Memory B cell (primary cell): ENCODE measurements at regions not wholly inside any gene's neighbourhood (a gene's known extent, or its start where the extent isn't known, plus 50 kb on each side); places are given as distances from the start of the nearest gene placed in this dataset.

Source experiments
- ATAC-seq: fragments of 150-1000 bp; cut with Tn5 transposase; 2 replicates; pipeline ENCODE4 v1.10.0; 2021; ENCODE audit warnings: low read depth, mild to moderate bottlenecking, moderate library complexity
- DNase-seq, 2 donors: peaks; one replicate each; pipeline ENCODE4 v3.0.0; 2022; ENCODE audit warnings: low spot score in 2 of 2
- H3K27ac Mint-ChIP-seq: one replicate; pipeline ENCODE4 v1.8.0; 2022; ENCODE audit warnings: mild to moderate bottlenecking, moderate library complexity, mixed read lengths
- H3K27me3 Mint-ChIP-seq: one replicate; pipeline ENCODE4 v1.8.0; 2022; ENCODE audit warnings: mixed read lengths
- H3K36me3 Mint-ChIP-seq: one replicate; pipeline ENCODE4 v1.8.0; 2022; ENCODE audit warnings: mild to moderate bottlenecking, mixed read lengths
- H3K4me1 Mint-ChIP-seq: one replicate; pipeline ENCODE4 v1.8.0; 2022; ENCODE audit warnings: mixed read lengths
- H3K4me3 Mint-ChIP-seq: one replicate; pipeline ENCODE4 v1.8.0; 2022; ENCODE audit warnings: mild to moderate bottlenecking, moderate library complexity, mixed read lengths
- H3K9me3 Mint-ChIP-seq: one replicate; pipeline ENCODE4 v1.8.0; 2022; ENCODE audit warnings: mixed read lengths

DNA sequence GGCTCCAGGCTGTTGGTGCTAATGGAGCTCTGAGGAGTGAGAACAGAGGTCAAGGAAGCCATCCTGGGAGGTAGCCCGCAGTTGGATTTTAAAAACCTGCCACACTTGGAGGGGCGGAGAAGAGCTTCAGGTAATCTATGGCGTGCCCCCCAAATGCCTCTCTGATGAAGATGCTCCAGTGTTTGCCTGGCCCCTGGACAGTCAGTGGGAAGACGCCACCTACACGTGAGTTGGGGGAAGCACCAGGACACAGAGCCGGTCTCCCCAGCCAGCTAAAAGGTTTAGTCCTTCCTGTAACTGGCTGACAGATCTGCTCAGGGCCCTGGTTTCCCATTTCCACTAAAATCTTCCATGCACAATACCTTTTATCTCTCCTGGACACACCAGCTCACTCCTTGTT, 225.0 kb downstream of the TTC32 start:
- ATAC-seq = no peak
- Mint-ChIP-seq H3K27me3 (peaks cover 4% of the 10 kb centered on the region), H3K27ac (no peak overlapping the region), H3K4me3 (no peak overlapping the region), H3K36me3 (no peaks in the 10 kb centered on the region), H3K4me1 (no peaks in the 10 kb centered on the region), H3K9me3 (no peaks in the 10 kb centered on the region)
- no peak for DNase-seq

DNA sequence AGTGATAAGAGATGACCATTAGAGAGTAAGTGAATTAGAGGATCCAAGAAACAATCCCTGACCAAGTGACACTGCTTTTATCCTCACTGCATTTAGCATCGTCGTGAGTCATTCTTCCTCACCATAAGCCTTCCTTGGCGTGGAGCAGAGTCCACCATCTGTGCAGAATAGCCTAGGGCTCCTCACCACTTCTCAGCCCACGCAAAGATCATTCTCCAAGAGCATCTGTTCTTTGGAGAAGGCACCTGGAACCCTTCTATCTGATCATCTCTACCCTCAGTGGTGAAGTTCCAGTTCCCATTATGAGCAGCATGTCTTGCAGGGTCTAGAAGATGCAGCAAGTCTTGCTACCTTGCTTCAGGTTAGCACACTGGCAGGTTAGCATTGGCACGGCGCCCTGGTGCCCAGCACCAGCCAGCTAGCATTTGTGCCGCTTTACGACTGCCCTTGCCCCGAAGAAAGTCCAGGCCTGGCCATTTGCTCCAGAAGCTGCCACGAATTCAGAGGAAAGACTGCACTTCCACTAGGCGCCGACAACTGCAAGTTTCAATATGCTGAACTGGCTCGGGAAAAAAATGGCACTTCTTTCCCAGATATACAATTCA, 225.8 kb downstream of the TTC32 start:
- H3K27me3 Mint-ChIP-seq = peaks cover 5% of the 10 kb centered on the region
- no peak for ATAC-seq
- H3K4me1 Mint-ChIP-seq = no peaks in the 10 kb centered on the region
- H3K4me3 Mint-ChIP-seq = no peak overlapping the region
- H3K27ac Mint-ChIP-seq = no peak overlapping the region
- DNase-seq = no peak
- H3K36me3 Mint-ChIP-seq = no peaks in the 10 kb centered on the region
- no peaks in the 10 kb centered on the region for H3K9me3 Mint-ChIP-seq

DNA sequence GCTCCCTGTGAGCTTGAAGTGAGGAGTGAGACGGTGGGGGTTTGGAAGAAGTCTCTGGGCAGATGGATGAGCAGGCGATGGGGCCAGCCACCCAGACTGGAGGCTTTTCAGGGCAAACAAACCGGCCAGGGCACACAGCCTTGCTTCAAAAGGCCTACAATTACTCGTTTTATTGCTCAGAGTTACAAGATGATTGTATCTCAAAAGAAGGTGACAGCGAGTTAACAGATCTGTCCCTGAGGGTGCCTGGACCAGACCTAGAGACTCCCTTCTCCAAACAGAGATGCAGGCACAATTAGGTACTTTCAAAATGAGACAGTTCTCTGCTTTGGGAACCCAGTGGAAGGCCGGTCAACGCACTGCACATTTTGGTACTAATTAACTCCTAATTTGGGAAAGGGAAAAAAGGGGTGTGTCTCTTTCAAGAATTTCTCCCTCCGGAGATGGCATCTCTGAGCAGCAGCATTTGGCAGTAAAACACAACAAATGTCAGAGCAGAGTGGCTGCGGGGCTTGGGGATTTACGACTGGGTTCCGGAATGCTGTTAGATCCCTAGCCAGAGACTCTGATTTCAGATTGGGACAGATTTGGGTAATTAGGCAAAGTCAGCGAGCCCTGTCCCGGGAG, 226.7 kb downstream of the TTC32 start:
- no peaks in the 10 kb centered on the region for H3K4me1 Mint-ChIP-seq
- DNase-seq (no peak), ATAC-seq (no peak)
- H3K27me3 Mint-ChIP-seq = peaks cover 5% of the 10 kb centered on the region
- H3K9me3 Mint-ChIP-seq = no peaks in the 10 kb centered on the region
- no peaks in the 10 kb centered on the region for H3K36me3 Mint-ChIP-seq
- no peak overlapping the region for H3K4me3 Mint-ChIP-seq
- no peak overlapping the region for H3K27ac Mint-ChIP-seq

DNA sequence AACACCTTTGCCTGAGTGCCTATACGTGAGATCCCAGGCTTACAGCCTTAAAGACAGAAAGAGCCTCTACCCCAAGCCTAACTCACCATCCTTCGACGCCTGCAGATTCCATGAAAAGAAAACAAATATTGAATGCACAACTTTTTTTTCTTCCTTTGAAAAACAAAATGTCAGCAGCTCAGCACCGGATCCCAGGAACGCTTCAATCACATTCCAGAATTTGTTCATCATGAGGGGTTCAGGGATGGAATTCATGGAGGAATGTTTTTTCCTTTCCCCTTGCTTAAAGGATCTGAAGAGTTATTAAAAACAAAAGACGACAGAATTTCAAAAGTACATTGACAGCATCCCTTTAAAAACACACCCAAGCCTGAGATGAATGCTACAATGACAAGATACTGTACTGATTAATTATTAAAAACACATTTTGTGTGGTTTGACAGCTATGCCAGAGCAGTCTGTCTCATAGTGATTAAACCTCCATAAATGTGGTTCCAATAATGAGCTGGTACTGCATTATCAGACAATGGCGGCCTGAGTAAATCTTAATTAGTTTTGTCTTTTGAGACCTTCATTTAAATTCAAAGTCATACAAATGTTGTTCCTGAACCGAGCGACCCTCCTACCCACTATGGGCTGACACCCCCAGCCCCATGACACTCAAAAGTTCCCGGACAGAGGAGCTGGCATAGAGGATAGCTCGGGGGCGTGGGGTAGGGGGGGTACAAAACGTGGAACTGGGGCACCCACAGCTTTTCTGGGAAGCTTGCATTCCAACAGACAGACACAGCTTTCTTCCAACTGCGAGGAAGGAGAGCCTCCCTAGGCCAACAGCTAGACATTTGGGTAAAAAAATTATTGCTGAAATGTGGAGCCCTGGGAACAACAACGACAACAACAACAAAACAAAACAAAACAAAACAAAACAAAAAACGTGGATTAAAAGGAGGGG, 227.5 kb downstream of the TTC32 start:
- ATAC-seq = no peak
- H3K4me3 Mint-ChIP-seq = no peak overlapping the region

DNA sequence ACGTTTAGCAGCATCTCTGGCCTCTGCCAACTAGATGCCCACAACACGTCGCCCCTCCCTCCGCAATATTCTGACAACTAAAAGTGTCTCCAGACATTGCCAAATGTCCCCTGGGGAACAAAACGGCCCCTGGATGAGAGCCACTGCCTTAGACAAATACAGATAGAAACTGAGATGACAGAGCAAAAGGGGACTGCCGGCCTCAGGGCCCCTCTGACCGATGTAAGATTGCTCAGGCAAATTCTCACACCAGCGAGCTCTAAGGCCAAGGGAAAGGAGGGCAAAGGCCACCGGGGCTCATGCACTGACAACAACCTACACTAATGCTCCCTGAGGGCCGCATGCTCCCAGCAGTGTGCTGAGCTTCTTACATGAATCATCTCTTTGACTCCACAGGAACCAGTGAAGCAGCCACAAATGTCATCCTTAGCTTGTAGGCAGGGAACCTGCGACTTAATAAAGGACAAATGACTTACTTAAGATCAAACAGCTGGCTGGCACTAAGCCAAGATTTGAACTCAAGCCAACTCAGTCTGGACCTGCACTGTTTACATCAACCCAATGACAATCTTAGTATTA, 228.5 kb downstream of the TTC32 start:
- DNase-seq (no peak), ATAC-seq (no peak)
- Mint-ChIP-seq H3K36me3 (no peaks in the 10 kb centered on the region), H3K9me3 (no peaks in the 10 kb centered on the region), H3K27me3 (peaks cover 10% of the 10 kb centered on the region), H3K4me1 (no peaks in the 10 kb centered on the region), H3K4me3 (no peak overlapping the region), H3K27ac (no peak overlapping the region)

More for the DNA sequence above, 227.5 kb downstream of the TTC32 start:
- H3K36me3 Mint-ChIP-seq = no peaks in the 10 kb centered on the region
- peaks cover 8% of the 10 kb centered on the region for H3K27me3 Mint-ChIP-seq
- no peak for DNase-seq
- no peaks in the 10 kb centered on the region for H3K4me1 Mint-ChIP-seq
- no peaks in the 10 kb centered on the region for H3K9me3 Mint-ChIP-seq
- no peak overlapping the region for H3K27ac Mint-ChIP-seq

DNA sequence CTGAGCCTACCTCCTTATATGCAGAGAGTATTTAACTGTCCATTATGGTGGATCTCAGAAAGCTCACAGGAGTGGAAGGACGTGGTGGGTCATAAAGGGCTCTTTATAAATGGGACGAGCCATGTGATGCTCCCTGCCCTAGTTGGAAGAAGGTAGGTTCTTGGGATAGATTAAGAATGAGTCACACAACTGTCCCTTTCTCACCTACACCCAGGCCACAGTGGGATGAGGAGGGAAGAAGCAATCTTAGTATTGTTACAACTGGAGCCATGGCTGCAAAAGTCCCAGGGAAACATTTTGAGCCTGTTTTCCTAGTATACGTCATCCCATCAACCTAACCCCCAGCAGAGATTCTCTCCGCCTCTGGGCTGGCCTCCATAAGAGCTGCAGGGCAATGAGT, 229.9 kb downstream of the TTC32 start:
- Mint-ChIP-seq H3K27me3 (peaks cover 6% of the 10 kb centered on the region), H3K36me3 (no peaks in the 10 kb centered on the region), H3K27ac (no peak overlapping the region), H3K4me1 (no peaks in the 10 kb centered on the region), H3K9me3 (no peaks in the 10 kb centered on the region), H3K4me3 (no peak overlapping the region)
- DNase-seq (no peak), ATAC-seq (no peak)

DNA sequence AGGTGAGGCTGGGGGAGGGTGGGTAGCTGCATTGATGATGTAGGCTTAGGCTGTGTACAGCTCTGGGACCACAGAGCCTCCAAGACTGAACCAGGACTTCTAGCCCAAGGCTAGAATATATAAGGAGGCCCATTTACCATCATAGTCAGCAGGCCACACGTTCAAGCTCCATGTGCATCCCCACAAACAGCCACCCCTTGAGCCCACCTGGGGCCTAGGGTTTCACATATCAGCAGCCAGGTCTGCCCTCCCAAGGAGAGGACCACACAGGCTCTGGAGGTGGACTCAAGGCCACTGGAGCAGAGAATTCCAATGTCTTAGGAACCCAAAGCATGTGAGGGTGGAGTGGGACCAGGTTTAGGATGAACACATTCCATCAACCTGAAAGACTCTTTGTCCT, 230.5 kb downstream of the TTC32 start:
- ATAC-seq = no peak
- H3K36me3 Mint-ChIP-seq = no peaks in the 10 kb centered on the region
- H3K4me1 Mint-ChIP-seq = no peaks in the 10 kb centered on the region
- no peak for DNase-seq
- no peak overlapping the region for H3K27ac Mint-ChIP-seq
- H3K27me3 Mint-ChIP-seq = peaks cover 6% of the 10 kb centered on the region
- no peaks in the 10 kb centered on the region for H3K9me3 Mint-ChIP-seq
- H3K4me3 Mint-ChIP-seq = no peak overlapping the region

DNA sequence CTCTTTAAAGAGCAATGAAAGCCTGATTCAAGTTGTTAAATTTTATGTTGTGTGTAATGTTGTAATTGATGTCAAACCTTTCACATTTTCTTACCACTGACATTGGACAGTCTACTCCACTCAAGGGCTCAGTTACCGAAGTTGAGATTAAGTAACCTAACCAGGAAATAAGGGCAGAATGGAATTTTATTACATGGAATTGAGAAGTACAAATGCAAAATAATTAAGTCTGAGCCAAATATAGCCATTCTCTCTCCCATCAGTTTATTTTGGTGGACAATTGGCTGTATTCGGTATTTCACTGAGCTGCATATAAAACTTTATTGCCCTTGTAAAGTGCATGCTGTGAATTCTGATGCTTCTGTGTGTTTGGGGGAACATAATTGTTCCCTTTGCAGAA, 231.5 kb downstream of the TTC32 start:
- no peak overlapping the region for H3K4me3 Mint-ChIP-seq
- DNase-seq (no peak), ATAC-seq (no peak)
- no peak overlapping the region for H3K27ac Mint-ChIP-seq
- H3K4me1 Mint-ChIP-seq = no peaks in the 10 kb centered on the region
- H3K27me3 Mint-ChIP-seq = peaks cover 6% of the 10 kb centered on the region
- no peaks in the 10 kb centered on the region for H3K36me3 Mint-ChIP-seq
- H3K9me3 Mint-ChIP-seq = no peaks in the 10 kb centered on the region

DNA sequence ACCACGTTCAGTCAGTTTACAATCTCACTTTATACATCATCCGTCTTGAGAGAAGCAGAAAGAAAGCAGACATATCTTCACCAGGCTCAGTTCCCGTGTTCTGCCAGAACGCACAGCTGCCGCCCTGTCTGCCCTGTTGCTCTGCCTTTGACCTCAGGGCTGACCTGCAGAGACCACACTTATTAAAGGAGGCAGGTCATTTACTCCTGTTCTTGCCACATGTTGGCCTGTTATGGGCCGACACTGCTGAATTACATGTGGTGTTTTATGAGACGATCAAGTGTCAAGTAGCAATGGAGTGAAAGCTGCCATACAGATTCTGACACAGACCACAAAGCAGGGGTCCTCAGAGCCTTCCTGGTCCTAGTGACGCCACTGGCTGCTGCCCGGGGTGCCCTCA, 232.2 kb downstream of the TTC32 start:
- no peak for DNase-seq
- H3K4me1 Mint-ChIP-seq = no peaks in the 10 kb centered on the region
- ATAC-seq = no peak
- no peak overlapping the region for H3K27ac Mint-ChIP-seq
- no peaks in the 10 kb centered on the region for H3K9me3 Mint-ChIP-seq
- no peak overlapping the region for H3K4me3 Mint-ChIP-seq
- no peaks in the 10 kb centered on the region for H3K36me3 Mint-ChIP-seq
- peaks cover 6% of the 10 kb centered on the region for H3K27me3 Mint-ChIP-seq

DNA sequence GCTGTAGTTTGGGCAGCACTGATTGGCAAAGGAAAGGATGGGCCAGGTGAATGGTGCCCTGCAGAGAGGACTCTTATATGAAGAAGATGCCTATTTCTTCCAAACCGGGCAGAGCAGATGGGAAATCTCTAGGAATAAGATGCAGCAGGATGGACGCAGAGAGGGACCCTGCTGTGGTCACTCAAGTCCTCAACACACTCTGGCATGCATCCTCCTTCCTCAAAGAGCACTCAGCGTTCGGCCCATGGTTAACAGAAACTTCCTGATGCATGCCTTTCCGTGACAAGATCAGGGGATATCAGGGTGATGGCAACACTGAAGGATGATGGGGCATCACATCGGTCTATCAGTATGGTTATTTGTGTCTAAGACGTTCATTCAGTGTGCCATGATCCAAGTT, 232.7 kb downstream of the TTC32 start:
- ATAC-seq = no peak
- H3K9me3 Mint-ChIP-seq = peaks cover under 1% of the 10 kb centered on the region
- H3K4me3 Mint-ChIP-seq = no peak overlapping the region
- H3K27ac Mint-ChIP-seq = no peak overlapping the region
- DNase-seq = no peak
- no peaks in the 10 kb centered on the region for H3K36me3 Mint-ChIP-seq
- peaks cover 6% of the 10 kb centered on the region for H3K27me3 Mint-ChIP-seq
- H3K4me1 Mint-ChIP-seq = no peaks in the 10 kb centered on the region

DNA sequence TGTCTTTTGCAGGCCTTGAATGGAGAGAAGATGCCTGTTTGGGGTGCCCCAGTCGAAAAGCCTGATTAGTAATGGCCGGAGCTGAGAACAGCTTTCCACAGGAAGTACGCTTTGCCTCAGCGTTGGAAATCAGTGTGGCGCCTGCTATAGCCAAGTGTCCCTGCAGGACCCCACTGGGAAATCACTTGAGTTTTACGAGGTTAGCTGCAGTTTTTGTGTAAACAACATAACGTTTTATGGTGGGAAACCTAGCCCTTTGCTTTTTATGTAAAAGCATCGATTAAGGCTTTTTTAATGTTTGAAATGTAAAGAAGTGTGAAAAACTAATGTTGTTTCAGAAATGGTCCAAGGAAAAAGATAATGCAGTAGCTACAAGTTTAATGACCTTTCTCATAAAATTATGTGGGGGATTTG, 234.2 kb downstream of the TTC32 start:
- no peak overlapping the region for H3K27ac Mint-ChIP-seq
- no peak overlapping the region for H3K4me3 Mint-ChIP-seq
- peaks cover 2% of the 10 kb centered on the region for H3K9me3 Mint-ChIP-seq

DNA sequence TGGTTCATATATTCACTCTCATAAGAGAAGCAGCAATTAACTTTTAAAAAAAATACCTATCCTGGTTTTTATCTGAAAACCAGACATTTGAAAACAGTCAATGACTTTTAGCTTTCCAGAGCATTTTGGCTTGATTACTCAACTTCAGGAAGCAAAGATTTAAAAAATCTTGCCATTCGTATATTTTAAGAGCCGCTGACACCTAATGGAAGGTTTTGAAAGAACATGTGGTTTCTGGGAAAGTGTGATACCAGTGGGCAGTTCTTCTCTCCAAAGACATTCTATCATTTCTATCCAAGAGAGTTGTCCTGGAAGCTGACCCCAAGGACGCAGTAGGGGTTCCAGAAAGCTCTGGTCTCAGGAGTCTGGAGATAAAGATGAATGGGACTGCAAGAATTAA, 234.7 kb downstream of the TTC32 start:
- Mint-ChIP-seq H3K27me3 (peaks cover 8% of the 10 kb centered on the region), H3K36me3 (no peaks in the 10 kb centered on the region)

More for the DNA sequence above, 234.2 kb downstream of the TTC32 start:
- Mint-ChIP-seq H3K36me3 (no peaks in the 10 kb centered on the region), H3K27me3 (peaks cover 8% of the 10 kb centered on the region), H3K4me1 (no peaks in the 10 kb centered on the region)
- DNase-seq (no peak), ATAC-seq (no peak)

DNA sequence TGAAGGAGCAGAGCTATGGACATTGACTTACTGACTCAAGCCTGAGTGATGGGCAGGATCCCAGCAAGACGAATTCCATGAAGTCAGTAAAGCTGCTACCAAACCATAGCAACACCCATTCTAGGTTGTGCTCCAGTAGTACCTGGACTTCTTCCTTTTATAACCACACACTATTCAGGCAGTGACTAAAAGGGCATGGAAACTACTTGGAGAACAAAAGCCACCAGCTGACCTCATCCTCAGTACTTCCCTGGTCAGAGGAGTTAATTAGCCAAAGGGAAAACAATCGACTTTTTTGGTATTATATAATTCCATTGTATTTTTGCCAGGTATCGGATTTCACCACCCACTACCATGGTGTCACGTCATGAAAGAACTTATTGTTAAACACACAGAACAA, 237.1 kb downstream of the TTC32 start:
- H3K4me3 Mint-ChIP-seq = no peak overlapping the region
- H3K9me3 Mint-ChIP-seq = peaks cover 2% of the 10 kb centered on the region
- no peak for DNase-seq
- H3K27ac Mint-ChIP-seq = no peak overlapping the region
- no peak for ATAC-seq
- H3K4me1 Mint-ChIP-seq = no peaks in the 10 kb centered on the region
- peaks cover 6% of the 10 kb centered on the region for H3K27me3 Mint-ChIP-seq
- no peaks in the 10 kb centered on the region for H3K36me3 Mint-ChIP-seq

More for the DNA sequence above, 234.7 kb downstream of the TTC32 start:
- Mint-ChIP-seq H3K9me3 (peaks cover 2% of the 10 kb centered on the region), H3K4me1 (no peaks in the 10 kb centered on the region), H3K27ac (no peak overlapping the region), H3K4me3 (no peak overlapping the region)
- no peak for ATAC-seq
- no peak for DNase-seq
